Keratinocyte (primary cell): ENCODE measurements at regions not wholly inside any gene's neighbourhood (a gene's known extent, or its start where the extent isn't known, plus 50 kb on each side); places are given as distances from the start of the nearest gene placed in this dataset.

Experiments used
- DNase-seq: peaks from one replicate; pipeline ENCODE4 v3.0.0-alpha.2; 2011; ENCODE audit warnings: low read depth, missing footprints, low spot score
- FAIRE-seq: peaks from 2 replicates; lab custom pipeline; 2011; peaks lifted over from hg19 to GRCh38; lab: Jason Lieb, UNC
- H2AFZ ChIP-seq: 2 replicates; pipeline ENCODE4 v1.6.0; 2012; ENCODE audit warnings: low read length, control low read depth, inconsistent platforms; ENCODE audit not compliant: control insufficient read depth
- H3K27ac ChIP-seq: 2 replicates; pipeline ENCODE4 v1.5.1; 2011; ENCODE audit warnings: low read length; ENCODE audit not compliant: control insufficient read depth, insufficient read depth
- H3K27me3 ChIP-seq: 3 replicates; pipeline ENCODE4 v1.6.0; 2011; ENCODE audit warnings: low read length; ENCODE audit not compliant: control insufficient read depth, insufficient read depth; ENCODE audit errors: extremely low read depth
- H3K36me3 ChIP-seq, 2 experiments: 2 replicates in 1 of 2; 3 replicates in 1 of 2; pipeline ENCODE4 v1.5.1; 2011; ENCODE audit warnings: low read length in 2 of 2, mild to moderate bottlenecking in 1 of 2; ENCODE audit not compliant: control insufficient read depth in 2 of 2, insufficient read depth in 2 of 2; ENCODE audit errors: extremely low read depth in 1 of 2
- H3K4me1 ChIP-seq: 3 replicates; pipeline ENCODE4 v1.5.1; 2011; ENCODE audit warnings: low read length; ENCODE audit not compliant: control insufficient read depth, insufficient read depth; ENCODE audit errors: extremely low read depth
- H3K4me2 ChIP-seq: 3 replicates; pipeline ENCODE4 v1.6.0; 2011; ENCODE audit warnings: low read depth, low read length; ENCODE audit not compliant: control insufficient read depth, insufficient read depth; ENCODE audit errors: extremely low read depth
- H3K4me3 ChIP-seq, 3 experiments: fragments of 200-600 bp in 1 of 3; sonication (generic) in 1 of 3; 2 replicates in 2 of 3; 3 replicates in 1 of 3; pipeline ENCODE4 v1.5.1; 2011 to 2016; ENCODE audit warnings: low read length in 3 of 3, mild to moderate bottlenecking in 3 of 3, control low read depth in 2 of 3, inconsistent platforms in 1 of 3, low read depth in 1 of 3, mixed read lengths in 1 of 3, mixed run types in 1 of 3, moderate library complexity in 1 of 3; ENCODE audit not compliant: control insufficient read depth in 2 of 3, insufficient read depth in 2 of 3; ENCODE audit errors: extremely low read depth in 1 of 3
- H3K79me2 ChIP-seq: 2 replicates; pipeline ENCODE4 v1.6.0; 2012; ENCODE audit warnings: low read length; ENCODE audit not compliant: control insufficient read depth, insufficient read depth
- H3K9ac ChIP-seq: 3 replicates; pipeline ENCODE4 v1.6.0; 2011; ENCODE audit warnings: low read length; ENCODE audit not compliant: control insufficient read depth, insufficient read depth; ENCODE audit errors: extremely low read depth
- H3K9me1 ChIP-seq: 3 replicates; pipeline ENCODE4 v1.6.0; 2011; ENCODE audit warnings: low read length; ENCODE audit not compliant: control insufficient read depth, insufficient read depth; ENCODE audit errors: extremely low read depth
- H3K9me3 ChIP-seq: 2 replicates; pipeline ENCODE4 v1.5.1; 2012; ENCODE audit warnings: low read depth, low read length; ENCODE audit not compliant: control insufficient read depth
- H4K20me1 ChIP-seq: 3 replicates; pipeline ENCODE4 v1.6.0; 2011; ENCODE audit warnings: low read length; ENCODE audit not compliant: control insufficient read depth, insufficient read depth; ENCODE audit errors: extremely low read depth
- CTCF ChIP-seq, 3 experiments: IDR thresholded peaks in 1 of 3; conservative IDR thresholded peaks in 1 of 3; optimal IDR thresholded peaks in 1 of 3; 2 replicates in 2 of 3; 3 replicates in 1 of 3; pipeline versions ENCODE3 to v1.5.1; 2011; ENCODE audit warnings: low read length in 3 of 3, mild to moderate bottlenecking in 3 of 3, moderate library complexity in 2 of 3, control low read depth in 1 of 3, inconsistent platforms in 1 of 3; ENCODE audit not compliant: insufficient read depth in 2 of 3; ENCODE audit errors: extremely low read depth in 1 of 3
- EZH2 ChIP-seq: IDR thresholded peaks from one replicate; pipeline ENCODE4 v1.6.1; 2012; ENCODE audit warnings: inconsistent platforms, mild to moderate bottlenecking, low read length, moderate library complexity
- dilution Hi-C: fragments of 300-500 bp; cut with MboI; formaldehyde crosslinking; loops from one replicate; pipeline ENCODE4 v1.7.0; 2020; ENCODE audit warnings: low sequenced_read_pairs; ENCODE audit not compliant: extremely low pct_ligation_motif_present

- DNase-seq (no peak), FAIRE-seq (no peak)
- Histone ChIP-seq H3K9ac (no peak overlapping the region), H3K36me3 (no peaks in the 10 kb centered on the region), H3K4me3 (no peak overlapping the region), H3K9me1 (no peaks in the 10 kb centered on the region), H3K27ac (no peak overlapping the region), H3K4me1 (no peaks in the 10 kb centered on the region), H3K4me2 (no peak overlapping the region), H4K20me1 (no peaks in the 10 kb centered on the region), H2AFZ (no peak overlapping the region), H3K27me3 (no peaks in the 10 kb centered on the region), H3K79me2 (no peaks in the 10 kb centered on the region), H3K9me3 (no peaks in the 10 kb centered on the region)
- no peak for TF ChIP-seq EZH2
- no peak for TF ChIP-seq CTCF (optimal IDR thresholded peaks at IDR 0.05 in 1 of 3, IDR thresholded peaks at IDR 0.05 in 1 of 3, conservative IDR thresholded peaks at IDR 0.05 in 1 of 3; ENCODE audit: extremely low read depth in 1 of 3, insufficient read depth in 2 of 3, low read length in 3 of 3)
- dilution Hi-C loops: no loop called here
Observed at GRCh38 chr4:19010761-19011160, 989.2 kb upstream of the LCORL start.

- no peak for DNase-seq
- TF ChIP-seq CTCF (optimal IDR thresholded peaks at IDR 0.05 in 1 of 3, IDR thresholded peaks at IDR 0.05 in 1 of 3, conservative IDR thresholded peaks at IDR 0.05 in 1 of 3; ENCODE audit: extremely low read depth in 1 of 3, insufficient read depth in 2 of 3, low read length in 3 of 3) (no peak), EZH2 (no peak)
Observed at GRCh38 chr4:19009881-19010280, 988.3 kb upstream of the LCORL start.

More at GRCh38 chr4:19009881-19010280, 988.3 kb upstream of the LCORL start:
- Histone ChIP-seq H3K9me1 (no peaks in the 10 kb centered on the region), H3K9me3 (no peaks in the 10 kb centered on the region), H3K4me1 (no peaks in the 10 kb centered on the region), H3K9ac (no peak overlapping the region), H3K27me3 (no peaks in the 10 kb centered on the region), H3K4me3 (no peak overlapping the region), H3K79me2 (no peaks in the 10 kb centered on the region), H2AFZ (no peak overlapping the region), H4K20me1 (no peaks in the 10 kb centered on the region), H3K27ac (no peak overlapping the region), H3K36me3 (no peaks in the 10 kb centered on the region), H3K4me2 (no peak overlapping the region)
- dilution Hi-C loops: no loop called here
- no peak for FAIRE-seq
